ENCODE measurements at regions not wholly inside any gene's neighbourhood (a gene's known extent, or its start where the extent isn't known, plus 50 kb on each side); places are given as distances from the start of the nearest gene placed in this dataset.
"Not testable (repeated sequence)": the region's sequence is repeated elsewhere in the genome, so short reads cannot be mapped to it uniquely, and the experiment has no call there.

DNA sequence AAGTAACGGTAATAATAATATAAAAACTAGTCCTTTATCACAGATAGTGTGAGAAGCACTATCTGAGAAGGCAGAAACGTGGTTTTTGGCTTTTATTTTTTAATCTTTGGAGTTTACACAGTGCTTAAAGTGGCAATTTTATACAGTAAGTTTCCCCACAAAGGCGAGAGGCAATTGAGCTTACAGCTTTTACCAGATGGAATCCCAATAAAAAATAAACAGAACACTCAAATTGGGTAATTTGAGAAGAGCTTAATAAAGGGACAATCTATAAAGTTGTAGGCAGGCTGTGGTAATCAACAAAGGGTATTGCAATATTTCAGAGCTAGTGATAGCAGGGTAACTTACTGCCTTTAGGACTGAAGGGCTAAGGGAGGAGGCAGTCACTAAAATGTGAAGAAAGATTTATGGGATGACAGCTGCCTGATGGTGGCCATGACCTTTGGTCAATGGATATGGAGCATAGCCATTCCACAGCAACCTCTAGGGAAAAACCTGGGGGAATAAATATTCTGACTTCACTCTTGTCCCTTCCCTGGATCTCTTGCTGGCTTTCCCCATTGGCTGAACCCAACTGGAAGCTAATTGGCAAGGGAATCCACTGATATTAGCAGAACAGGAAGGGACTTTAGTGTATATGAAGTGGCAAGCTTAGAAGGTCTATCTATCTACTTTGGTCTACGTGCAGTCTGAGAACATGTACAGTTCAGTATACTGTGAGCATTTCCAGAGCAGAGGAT lies 717.0 kb upstream of the DEFB115 start:
- TF ChIP-seq CTCF, POLR2A (IDR thresholded peaks at IDR 0.05): not testable (repeated sequence)
